ENCODE measurements at regions not wholly inside any gene's neighbourhood (a gene's known extent, or its start where the extent isn't known, plus 50 kb on each side); places are given as distances from the start of the nearest gene placed in this dataset.

GRCh38 chr1:4062992-4063391 lies 162.9 kb upstream of the C1orf174 start:
- in situ Hi-C loops (cut with HindIII; ENCODE audit: low pct_unique_long_range_greater_than_20kb, low sequenced_read_pairs): no loop called here

DNA sequence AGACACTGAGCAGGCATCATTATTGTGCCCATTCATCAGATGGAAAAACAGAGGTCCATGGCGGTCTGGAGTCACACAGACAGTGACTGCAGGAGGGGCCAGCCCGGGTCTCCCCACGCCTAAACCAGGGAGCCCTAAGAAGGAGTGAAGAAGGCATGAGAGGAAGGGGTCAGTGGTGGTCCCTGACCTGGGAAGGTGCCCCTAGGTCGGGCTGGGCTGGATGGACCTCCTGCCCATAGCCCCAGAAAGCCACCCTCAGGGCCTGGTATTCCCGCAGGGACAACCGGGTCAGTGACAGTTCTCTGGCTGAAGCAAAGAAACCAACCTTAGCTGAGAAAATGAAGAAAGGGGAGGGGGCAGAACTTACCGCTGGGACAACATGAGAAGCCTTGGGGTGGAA lies 163.4 kb upstream of the C1orf174 start:
- H3K4me1 ChIP-seq (ENCODE audit: control insufficient read depth, insufficient read depth, low read length): no peaks in the 10 kb centered on the region
- H3K27me3 ChIP-seq (ENCODE audit: control insufficient read depth, insufficient read depth, low read length): no peaks in the 10 kb centered on the region
- H3K9me3 ChIP-seq (ENCODE audit: control insufficient read depth, insufficient read depth, low read depth, low read length): no peaks in the 10 kb centered on the region
- no peak overlapping the region for H3K4me3 ChIP-seq (ENCODE audit: low read depth in 2 of 2, low read length in 2 of 2)
- CTCF ChIA-PET: no interaction called here
- no peaks in the 10 kb centered on the region for H3K36me3 ChIP-seq (ENCODE audit: control insufficient read depth, insufficient read depth, low read length)
- no peak for DNase-seq (ENCODE audit: low read depth, low spot score)
- no peak for TF ChIP-seq CTCF (IDR thresholded peaks at IDR 0.05)
- TF ChIP-seq SIN3A (IDR thresholded peaks at IDR 0.05; ENCODE audit: borderline replicate concordance, insufficient read depth, low read depth, low read length): no peak
- TF ChIP-seq TCF7L2 (IDR thresholded peaks at IDR 0.05; ENCODE audit: low read depth, low read length): no peak
- no peak for TF ChIP-seq REST (IDR thresholded peaks at IDR 0.05; ENCODE audit: insufficient read depth in 1 of 2, low read depth in 2 of 2, low read length in 1 of 2)
- TF ChIP-seq POLR2AphosphoS5 (IDR thresholded peaks at IDR 0.05; ENCODE audit: low read depth, low read length): no peak
- H3K27ac ChIP-seq (ENCODE audit: low read length): no peak overlapping the region
- intact Hi-C loops (cut with micrococcal nuclease; ENCODE audit: unreplicated experiment) (no loop called here), in situ Hi-C loops (cut with HindIII; ENCODE audit: low pct_unique_long_range_greater_than_20kb, low sequenced_read_pairs) (no loop called here)
- POLR2A ChIA-PET: no interaction called here
- no TSS peak for BruUV-seq (replicated peaks)
- no peak for ATAC-seq

More at GRCh38 chr1:4062992-4063391, 162.9 kb upstream of the C1orf174 start:
- intact Hi-C loops (cut with micrococcal nuclease; ENCODE audit: unreplicated experiment): no loop called here
- DNase-seq (ENCODE audit: low read depth, low spot score): no peak
- no peak overlapping the region for H3K27ac ChIP-seq (ENCODE audit: low read length)
- H3K27me3 ChIP-seq (ENCODE audit: control insufficient read depth, insufficient read depth, low read length): no peaks in the 10 kb centered on the region
- H3K36me3 ChIP-seq (ENCODE audit: control insufficient read depth, insufficient read depth, low read length): no peaks in the 10 kb centered on the region
- H3K9me3 ChIP-seq (ENCODE audit: control insufficient read depth, insufficient read depth, low read depth, low read length): no peaks in the 10 kb centered on the region
- H3K4me3 ChIP-seq (ENCODE audit: low read depth in 2 of 2, low read length in 2 of 2): no peak overlapping the region
- BruUV-seq (replicated peaks): no TSS peak
- CTCF ChIA-PET: no interaction called here
- TF ChIP-seq SIN3A (IDR thresholded peaks at IDR 0.05; ENCODE audit: borderline replicate concordance, insufficient read depth, low read depth, low read length) (no peak), TCF7L2 (IDR thresholded peaks at IDR 0.05; ENCODE audit: low read depth, low read length) (no peak), POLR2AphosphoS5 (IDR thresholded peaks at IDR 0.05; ENCODE audit: low read depth, low read length) (no peak), CTCF (IDR thresholded peaks at IDR 0.05) (no peak), REST (IDR thresholded peaks at IDR 0.05; ENCODE audit: insufficient read depth in 1 of 2, low read depth in 2 of 2, low read length in 1 of 2) (no peak)
- ATAC-seq: no peak
- POLR2A ChIA-PET: no interaction called here
- H3K4me1 ChIP-seq (ENCODE audit: control insufficient read depth, insufficient read depth, low read length): no peaks in the 10 kb centered on the region

All from Panc1 (cell line).